GM18873 (cell line): ENCODE measurements at regions not wholly inside any gene's neighbourhood (a gene's known extent, or its start where the extent isn't known, plus 50 kb on each side); places are given as distances from the start of the nearest gene placed in this dataset.

Source experiments
- ATAC-seq: cut with Tn5 transposase; IDR thresholded peaks from one replicate; pipeline ENCODE4 v1.9.1; 2021; ENCODE audit warnings: mild to moderate bottlenecking, moderate library complexity, moderate number of reproducible peaks; ENCODE audit not compliant: unreplicated experiment, low FRiP score

GRCh38 chr2:145650226-145650625 lies 1130.3 kb upstream of the ZEB2 start:
- ATAC-seq: no peak

- ATAC-seq: no peak
Observed at GRCh38 chr2:145649061-145649460, 1129.1 kb upstream of the ZEB2 start.

- ATAC-seq: peak; percentile 99
Observed at GRCh38 chr2:145644820-145645302, 1124.9 kb upstream of the ZEB2 start.

- ATAC-seq: no peak
Observed at GRCh38 chr2:145638675-145639074, 1118.8 kb upstream of the ZEB2 start.

GRCh38 chr2:145635706-145636427 lies 1115.9 kb upstream of the ZEB2 start:
- ATAC-seq: no peak

- ATAC-seq: no peak
Observed at GRCh38 chr2:145631561-145631960, 1111.6 kb upstream of the ZEB2 start.

- ATAC-seq: no peak
Observed at GRCh38 chr2:145626301-145626700, 1106.4 kb upstream of the ZEB2 start.

GRCh38 chr2:145625111-145625510 lies 1105.2 kb upstream of the ZEB2 start:
- ATAC-seq: no peak

- no peak for ATAC-seq
Observed at GRCh38 chr2:145623136-145623535, 1103.2 kb upstream of the ZEB2 start.

GRCh38 chr2:145622285-145622684 lies 1102.4 kb upstream of the ZEB2 start:
- ATAC-seq: no peak

GRCh38 chr2:145617906-145618305 lies 1098.0 kb upstream of the ZEB2 start:
- ATAC-seq: no peak

- ATAC-seq: no peak
Observed at GRCh38 chr2:145617420-145617819, 1097.5 kb upstream of the ZEB2 start.

- no peak for ATAC-seq
Observed at GRCh38 chr2:145615626-145616025, 1095.7 kb upstream of the ZEB2 start.

GRCh38 chr2:145609951-145610350 lies 1090.0 kb upstream of the ZEB2 start:
- no peak for ATAC-seq

GRCh38 chr2:145601361-145601925 lies 1081.5 kb upstream of the ZEB2 start:
- ATAC-seq: no peak

GRCh38 chr2:145600811-145601210 lies 1080.9 kb upstream of the ZEB2 start:
- no peak for ATAC-seq

GRCh38 chr2:145599756-145600155 lies 1079.8 kb upstream of the ZEB2 start:
- ATAC-seq: no peak

GRCh38 chr2:145598434-145598833 lies 1078.5 kb upstream of the ZEB2 start:
- no peak for ATAC-seq

- ATAC-seq: no peak
Observed at GRCh38 chr2:145597809-145598208, 1077.9 kb upstream of the ZEB2 start.

GRCh38 chr2:145597006-145597405 lies 1077.1 kb upstream of the ZEB2 start:
- ATAC-seq: no peak

GRCh38 chr2:145596416-145596815 lies 1076.5 kb upstream of the ZEB2 start:
- ATAC-seq: no peak

GRCh38 chr2:145595296-145595695 lies 1075.4 kb upstream of the ZEB2 start:
- no peak for ATAC-seq
